IMR-90 (cell line): ENCODE measurements at regions not wholly inside any gene's neighbourhood (a gene's known extent, or its start where the extent isn't known, plus 50 kb on each side); places are given as distances from the start of the nearest gene placed in this dataset.

ENCODE experiments used
- BHLHE40 ChIP-seq: fragments of 150-350 bp; IDR thresholded peaks from 2 replicates; pipeline ENCODE4 v1.6.1; 2016; ENCODE audit warnings: mild to moderate bottlenecking, low read depth, low read length
- CEBPB ChIP-seq: IDR thresholded peaks from 2 replicates; pipeline ENCODE4 v1.6.1; 2012; ENCODE audit warnings: low read depth, low read length, improper control_type of control experiment
- CTCF ChIP-seq: conservative IDR thresholded peaks from 2 replicates; pipeline ENCODE4 v1.5.1; 2012; ENCODE audit warnings: mild to moderate bottlenecking, low read depth, low read length, improper control_type of control experiment
- ELK1 ChIP-seq: fragments of 150-350 bp; IDR thresholded peaks from 2 replicates; pipeline ENCODE4 v1.6.1; 2016; ENCODE audit warnings: low read depth, mild to moderate bottlenecking, low read length, moderate library complexity, borderline replicate concordance
- MAFK ChIP-seq: IDR thresholded peaks from 2 replicates; pipeline ENCODE4 v1.6.1; 2012; ENCODE audit warnings: low read depth, low read length, improper control_type of control experiment
- MAZ ChIP-seq: IDR thresholded peaks from 2 replicates; pipeline ENCODE4 v1.6.1; 2012; ENCODE audit warnings: low read depth, mild to moderate bottlenecking, low read length, improper control_type of control experiment, moderate library complexity, borderline replicate concordance
- MXI1 ChIP-seq: IDR thresholded peaks from 2 replicates; pipeline ENCODE4 v1.6.1; 2012; ENCODE audit warnings: low read depth, mild to moderate bottlenecking, low read length, moderate library complexity, borderline replicate concordance
- NFE2L2 ChIP-seq: fragments of 150-350 bp; IDR thresholded peaks from 2 replicates; pipeline ENCODE4 v1.6.1; 2016; ENCODE audit warnings: low read depth, mild to moderate bottlenecking, low read length
- POLR2A ChIP-seq: IDR thresholded peaks from 2 replicates; pipeline ENCODE4 v1.6.1; 2012; ENCODE audit warnings: mild to moderate bottlenecking, low read depth, low read length
- RAD21 ChIP-seq: IDR thresholded peaks from 2 replicates; pipeline ENCODE4 v1.6.1; 2012; ENCODE audit warnings: low read length, improper control_type of control experiment
- RCOR1 ChIP-seq: IDR thresholded peaks from 2 replicates; pipeline ENCODE4 v1.6.1; 2012; ENCODE audit warnings: mild to moderate bottlenecking, low read length, improper control_type of control experiment; ENCODE audit not compliant: insufficient replicate concordance
- RFX5 ChIP-seq: IDR thresholded peaks from 2 replicates; pipeline ENCODE4 v1.8.0; 2012; ENCODE audit warnings: low read depth, mild to moderate bottlenecking, low read length, moderate library complexity
- SMC3 ChIP-seq: fragments of 150-350 bp; IDR thresholded peaks from 2 replicates; pipeline ENCODE4 v1.6.1; 2016; ENCODE audit warnings: low read depth, mild to moderate bottlenecking, antibody characterized with exemption, low read length, moderate library complexity
- USF2 ChIP-seq: fragments of 150-350 bp; IDR thresholded peaks from 2 replicates; pipeline ENCODE4 v1.6.1; 2017; ENCODE audit warnings: mild to moderate bottlenecking, antibody characterized with exemption, low read length, low read depth

- TF ChIP-seq CTCF, result no peak
- no peak for TF ChIP-seq POLR2A
- TF ChIP-seq MAFK, result no peak
- no peak for TF ChIP-seq SMC3
- TF ChIP-seq NFE2L2, result no peak
- TF ChIP-seq USF2, result no peak
- TF ChIP-seq MXI1, result no peak
- no peak for TF ChIP-seq RAD21
- no peak for TF ChIP-seq CEBPB
- TF ChIP-seq RCOR1, result no peak
- no peak for TF ChIP-seq BHLHE40
- no peak for TF ChIP-seq ELK1
- TF ChIP-seq MAZ, result no peak
- no peak for TF ChIP-seq RFX5
Observed at GRCh38 chr20:48454671-48455490, 372.9 kb downstream of the PREX1 start.
